B cell (primary cell): ENCODE measurements at regions not wholly inside any gene's neighbourhood (a gene's known extent, or its start where the extent isn't known, plus 50 kb on each side); places are given as distances from the start of the nearest gene placed in this dataset.

Experiments used
- ATAC-seq: fragments of 200-7000 bp; cut with Tn5 transposase; one replicate; pipeline ENCODE4 v1.10.0; 2021; ENCODE audit warnings: low read depth, mild to moderate bottlenecking, moderate number of reproducible peaks, moderate library complexity
- CTCF ChIA-PET: fragments of 350-600 bp; sonication (Branson Sonifier 250); formaldehyde crosslinking; loops from one replicate; lab custom pipeline; 2021; ENCODE audit warnings: antibody characterized with exemption, inconsistent platforms; lab: Charles Lee
- POLR2A ChIA-PET: fragments of 350-600 bp; sonication (Branson Sonifier 250); formaldehyde crosslinking; loops from one replicate; lab custom pipeline; 2021; ENCODE audit warnings: antibody characterized with exemption; lab: Charles Lee
- DNase-seq: peaks from one replicate; pipeline ENCODE4 v3.0.0; 2013
- H2AFZ ChIP-seq: 2 replicates; pipeline ENCODE4 v1.6.1; 2012; ENCODE audit warnings: mild to moderate bottlenecking, low read depth, low read length; ENCODE audit not compliant: insufficient read depth, poor library complexity, severe bottlenecking
- H3K27ac ChIP-seq, 2 donors: 1 replicate in 1 of 2; 2 replicates in 1 of 2; pipeline ENCODE4 v1.5.1; 2012 to 2013; ENCODE audit warnings: low read length in 2 of 2, mild to moderate bottlenecking in 2 of 2, moderate library complexity in 1 of 2
- H3K27me3 ChIP-seq, 4 experiments: fragments of 200-600 bp in 1 of 4; sonication (generic) in 1 of 4; replicated peaks in 1 of 4; 1 replicate in 2 of 4; 2 replicates in 2 of 4; pipeline versions ENCODE4 v1.6.1 to v1.7.0; 2013 to 2016; ENCODE audit warnings: low read length in 3 of 4, mild to moderate bottlenecking in 2 of 4, mixed read lengths in 1 of 4, moderate library complexity in 1 of 4; ENCODE audit not compliant: insufficient read depth in 4 of 4, control insufficient read depth in 3 of 4; ENCODE audit errors: control extremely low read depth in 1 of 4
- H3K36me3 ChIP-seq, 2 experiments: replicated peaks in 1 of 2; 1 replicate in 1 of 2; 2 replicates in 1 of 2; pipeline versions ENCODE4 v1.6.1 to v1.7.1; 2013; ENCODE audit warnings: low read length in 1 of 2; ENCODE audit not compliant: insufficient read depth in 2 of 2, control insufficient read depth in 1 of 2; ENCODE audit errors: control extremely low read depth in 1 of 2, extremely low read depth in 1 of 2
- H3K4me1 ChIP-seq, 2 donors: fragments of 200-600 bp in 1 of 2; sonication (generic) in 1 of 2; 1 replicate in 1 of 2; 2 replicates in 1 of 2; pipeline versions ENCODE4 v1.5.1 to v1.6.1; 2013 to 2017; ENCODE audit warnings: low read length in 2 of 2; ENCODE audit not compliant: control insufficient read depth in 2 of 2, insufficient read depth in 2 of 2
- H3K4me2 ChIP-seq: replicated peaks from 2 replicates; pipeline ENCODE3; 2012; ENCODE audit warnings: mild to moderate bottlenecking, low read depth, low read length; ENCODE audit not compliant: poor library complexity, severe bottlenecking
- H3K4me3 ChIP-seq, 5 experiments: fragments of 200-600 bp in 1 of 5; sonication (generic) in 1 of 5; 1 replicate in 3 of 5; 2 replicates in 2 of 5; pipeline versions ENCODE4 v1.5.1 to v1.7.0; 2011 to 2016; ENCODE audit warnings: low read length in 4 of 5, mild to moderate bottlenecking in 4 of 5, low read depth in 2 of 5, control low read depth in 1 of 5, moderate library complexity in 1 of 5; ENCODE audit not compliant: insufficient read depth in 1 of 5; ENCODE audit errors: control extremely low read depth in 1 of 5, extremely low read depth in 1 of 5
- H3K79me2 ChIP-seq: fragments of 200-600 bp; sonication (generic); one replicate; pipeline ENCODE4 v1.6.0; 2016; ENCODE audit warnings: low read length; ENCODE audit not compliant: control insufficient read depth, insufficient read depth
- H3K9ac ChIP-seq: fragments of 200-600 bp; sonication (generic); 2 replicates; pipeline ENCODE4 v1.6.1; 2017; ENCODE audit warnings: mild to moderate bottlenecking, low read length, moderate library complexity
- H3K9me3 ChIP-seq, 3 donors: one replicate each; pipeline versions ENCODE4 v1.6.1 to v1.7.1; 2013; ENCODE audit warnings: low read length in 2 of 3; ENCODE audit not compliant: control insufficient read depth in 2 of 3, insufficient read depth in 1 of 3; ENCODE audit errors: control extremely low read depth in 1 of 3
- H4K20me1 ChIP-seq: 2 replicates; pipeline ENCODE4 v1.6.0; 2012; ENCODE audit warnings: mild to moderate bottlenecking, low read length; ENCODE audit not compliant: insufficient read depth, control insufficient read depth, poor library complexity, severe bottlenecking
- H3K27ac Mint-ChIP-seq: one replicate; pipeline ENCODE4 v1.8.0; 2021; ENCODE audit warnings: mixed read lengths
- H3K27me3 Mint-ChIP-seq: one replicate; pipeline ENCODE4 v1.8.0; 2021; ENCODE audit warnings: mixed read lengths
- H3K4me1 Mint-ChIP-seq: one replicate; pipeline ENCODE4 v1.8.0; 2021; ENCODE audit warnings: mixed read lengths
- H3K4me3 Mint-ChIP-seq: one replicate; pipeline ENCODE4 v1.8.0; 2021; ENCODE audit warnings: mixed read lengths
- H3K9me3 Mint-ChIP-seq: one replicate; pipeline ENCODE4 v1.8.0; 2022; ENCODE audit warnings: mixed read lengths; ENCODE audit not compliant: insufficient read depth
- EZH2 ChIP-seq: IDR thresholded peaks from 2 replicates; pipeline ENCODE4 v1.6.1; 2012; ENCODE audit warnings: borderline replicate concordance, low read depth, mild to moderate bottlenecking, moderate library complexity, low read length; ENCODE audit not compliant: insufficient read depth, poor library complexity, severe bottlenecking
- WGBS: methylation state at CpG from one replicate; pipeline ENCODE4 v1.1.5; 2013; ENCODE audit warnings: missing lambda C conversion rate; ENCODE audit not compliant: insufficient coverage; 5-methylcytosine and 5-hydroxymethylcytosine counted together
- intact Hi-C: fragments of 100-400 bp; cut with micrococcal nuclease; formaldehyde crosslinking; loops from one replicate; pipeline ENCODE4 v1.10.0; 2022
- TF ChIP-seq, protein P1 (sequence below): fragments of 200-600 bp; IDR thresholded peaks from one replicate; pipeline ENCODE4 v1.8.0; 2022; ENCODE audit warnings: antibody characterized with exemption, mild to moderate bottlenecking

DNA sequence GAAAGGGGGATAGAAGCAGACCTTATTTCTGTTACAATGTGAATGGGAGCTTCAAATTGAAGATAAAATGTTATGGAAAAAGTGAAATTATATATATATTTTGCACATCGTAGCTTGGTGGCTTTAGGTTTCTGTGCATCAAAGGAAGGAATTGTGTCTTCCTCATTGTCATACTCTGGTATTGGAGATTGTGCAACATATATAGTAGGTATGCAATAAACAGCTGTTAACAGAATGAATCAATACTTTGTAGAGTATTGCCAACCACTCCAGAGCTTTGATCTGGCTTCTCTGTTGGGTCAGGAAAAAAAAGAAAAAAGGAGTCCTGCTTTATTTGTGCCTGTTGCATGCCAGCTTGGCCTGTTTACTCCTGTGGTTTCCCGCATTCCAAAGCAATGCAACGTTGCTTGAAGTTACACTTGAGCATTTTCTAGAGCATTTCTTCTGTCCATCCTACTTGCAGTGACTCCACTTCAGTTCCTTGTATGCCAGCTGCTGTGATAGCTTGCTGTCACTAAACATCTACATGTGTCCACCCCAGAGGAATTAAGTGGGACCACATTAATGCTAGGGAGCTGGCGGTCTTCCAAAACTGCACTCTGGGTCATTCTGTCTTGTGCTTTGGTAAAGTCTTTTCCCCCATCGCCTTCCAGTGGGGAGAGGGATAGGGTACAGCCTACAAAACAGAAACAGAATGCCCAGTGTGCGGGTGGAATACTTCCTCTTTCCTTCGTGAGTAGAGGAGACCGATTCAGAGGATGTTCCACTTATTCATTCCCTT, 62.0 kb upstream of the MEF2C start:
- H3K9me3 ChIP-seq, result no peaks in the 10 kb centered on the region
- no peaks in the 10 kb centered on the region for H3K4me1 ChIP-seq
- DNase-seq (no peak), ATAC-seq (no peak)
- no peak overlapping the region for H3K4me2 ChIP-seq
- no peak overlapping the region for H3K27ac Mint-ChIP-seq
- CTCF ChIA-PET, result interaction anchor here (0.6 kb wide), 1 partner anchor 1492 kb away, joined by 3 read pairs; no protein-coding TSS in a partner anchor
- intact Hi-C loops, result no loop called here
- no peak overlapping the region for H3K9ac ChIP-seq
- TF ChIP-seq, protein P1, sequence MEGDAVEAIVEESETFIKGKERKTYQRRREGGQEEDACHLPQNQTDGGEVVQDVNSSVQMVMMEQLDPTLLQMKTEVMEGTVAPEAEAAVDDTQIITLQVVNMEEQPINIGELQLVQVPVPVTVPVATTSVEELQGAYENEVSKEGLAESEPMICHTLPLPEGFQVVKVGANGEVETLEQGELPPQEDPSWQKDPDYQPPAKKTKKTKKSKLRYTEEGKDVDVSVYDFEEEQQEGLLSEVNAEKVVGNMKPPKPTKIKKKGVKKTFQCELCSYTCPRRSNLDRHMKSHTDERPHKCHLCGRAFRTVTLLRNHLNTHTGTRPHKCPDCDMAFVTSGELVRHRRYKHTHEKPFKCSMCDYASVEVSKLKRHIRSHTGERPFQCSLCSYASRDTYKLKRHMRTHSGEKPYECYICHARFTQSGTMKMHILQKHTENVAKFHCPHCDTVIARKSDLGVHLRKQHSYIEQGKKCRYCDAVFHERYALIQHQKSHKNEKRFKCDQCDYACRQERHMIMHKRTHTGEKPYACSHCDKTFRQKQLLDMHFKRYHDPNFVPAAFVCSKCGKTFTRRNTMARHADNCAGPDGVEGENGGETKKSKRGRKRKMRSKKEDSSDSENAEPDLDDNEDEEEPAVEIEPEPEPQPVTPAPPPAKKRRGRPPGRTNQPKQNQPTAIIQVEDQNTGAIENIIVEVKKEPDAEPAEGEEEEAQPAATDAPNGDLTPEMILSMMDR, result no peak
- TF ChIP-seq EZH2, result no peak
- H3K4me3 ChIP-seq, result no peak overlapping the region
- 90% methylated on average over 2 of the region's 8 CpGs for WGBS
- H2AFZ ChIP-seq, result no peak overlapping the region
- H3K27me3 ChIP-seq, result no peaks in the 10 kb centered on the region
- no peaks in the 10 kb centered on the region for H4K20me1 ChIP-seq
- no peaks in the 10 kb centered on the region for H3K9me3 Mint-ChIP-seq
- H3K27ac ChIP-seq, result no peak overlapping the region
- no peaks in the 10 kb centered on the region for H3K79me2 ChIP-seq
- H3K4me3 Mint-ChIP-seq, result no peak overlapping the region
- H3K4me1 Mint-ChIP-seq, result peaks cover 13% of the 10 kb centered on the region
- POLR2A ChIA-PET, result interaction anchor here (0.5 kb wide), 1 partner anchor 92 kb away, joined by 3 read pairs; no protein-coding TSS in a partner anchor
- H3K36me3 ChIP-seq, result no peaks in the 10 kb centered on the region
- H3K27me3 Mint-ChIP-seq, result no peaks in the 10 kb centered on the region

DNA sequence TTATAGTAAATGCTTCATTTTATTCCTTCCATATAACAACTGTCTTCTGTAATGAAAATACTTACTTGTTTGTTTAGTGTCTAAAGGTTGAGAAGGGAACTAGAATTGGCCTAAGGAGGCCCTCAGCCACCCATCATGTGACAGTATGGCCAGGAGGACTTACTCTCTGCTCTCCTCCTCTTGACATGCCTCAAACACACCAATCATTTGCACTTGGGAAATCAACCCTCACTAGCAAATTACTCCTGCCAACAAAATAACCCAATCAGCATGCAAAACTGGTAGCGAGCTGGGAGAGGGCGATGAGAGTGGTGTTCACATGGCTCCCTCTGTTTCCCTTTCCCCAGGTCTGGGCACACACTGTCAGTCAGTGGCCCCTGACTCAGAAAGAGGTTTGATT, 58.6 kb upstream of the MEF2C start:
- H3K27ac ChIP-seq, result no peak overlapping the region
- no peak overlapping the region for H3K4me2 ChIP-seq
- no peaks in the 10 kb centered on the region for H4K20me1 ChIP-seq
- H3K27me3 ChIP-seq, result no peaks in the 10 kb centered on the region
- Mint-ChIP-seq H3K9me3 (no peaks in the 10 kb centered on the region), H3K27me3 (no peaks in the 10 kb centered on the region), H3K27ac (no peak overlapping the region), H3K4me3 (no peak overlapping the region), H3K4me1 (peaks cover 24% of the 10 kb centered on the region)
- peaks cover 0 to 8% of the 10 kb centered on the region in 2 donors for H3K4me1 ChIP-seq
- no peaks in the 10 kb centered on the region for H3K9me3 ChIP-seq
- H2AFZ ChIP-seq, result no peak overlapping the region
- no peaks in the 10 kb centered on the region for H3K36me3 ChIP-seq
- H3K4me3 ChIP-seq, result no peak overlapping the region
- ChIA-PET CTCF (no interaction called here), POLR2A (no interaction called here)
- no peak overlapping the region for H3K9ac ChIP-seq
- ATAC-seq (no peak), DNase-seq (no peak)
- TF ChIP-seq EZH2, result no peak
- TF ChIP-seq, protein P1, result no peak
- WGBS, result 94% methylated on average over 2 of the region's 2 CpGs
- intact Hi-C loops, result no loop called here
- no peaks in the 10 kb centered on the region for H3K79me2 ChIP-seq
